ENCODE measurements at regions not wholly inside any gene's neighbourhood (a gene's known extent, or its start where the extent isn't known, plus 50 kb on each side); places are given as distances from the start of the nearest gene placed in this dataset.

DNA sequence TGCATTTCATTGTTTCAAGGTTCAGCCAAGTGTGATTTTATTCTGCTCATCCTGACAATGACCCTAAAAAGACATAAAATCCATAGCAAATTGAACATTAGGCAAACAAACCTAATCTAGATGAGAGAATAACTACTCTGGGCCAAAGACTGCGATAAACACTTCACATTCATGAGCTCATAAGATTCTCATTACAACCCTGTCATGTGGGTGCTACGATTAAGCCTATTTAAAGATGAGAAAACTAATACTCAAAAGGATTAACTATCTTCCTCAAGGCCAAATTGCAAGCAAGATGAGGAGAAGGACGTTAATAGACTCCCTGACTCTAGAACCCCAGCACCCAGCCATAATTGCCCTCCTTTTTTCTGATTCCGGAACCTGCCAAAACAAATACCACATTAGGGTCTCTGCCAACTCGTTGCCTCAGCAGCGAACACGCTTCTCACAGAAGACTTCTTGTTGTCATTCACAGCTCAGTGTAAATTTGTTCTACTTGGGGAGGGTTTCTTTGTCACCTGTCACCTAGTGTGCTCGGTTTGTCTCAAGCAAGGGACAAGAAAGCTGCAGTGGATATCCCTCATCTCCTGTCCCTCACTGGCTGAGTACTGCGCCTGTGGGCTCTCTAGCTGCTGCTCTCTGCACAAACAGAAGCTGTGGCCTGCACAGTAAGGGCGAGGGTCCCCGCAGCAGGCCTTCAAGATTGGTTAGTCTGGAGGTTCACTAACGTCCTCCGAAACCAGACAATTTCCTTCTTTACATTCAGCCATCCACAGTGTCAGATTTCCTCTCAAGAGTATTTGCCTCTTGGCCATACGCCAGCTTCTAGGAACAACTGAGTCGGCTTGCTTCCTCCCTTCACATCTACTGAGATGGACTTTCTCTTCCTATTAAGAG, 200.0 kb upstream of the UBE2E2 start:
- ATAC-seq (ENCODE audit: insufficient number of reproducible peaks, low FRiP score, low read depth) (no peak), DNase-seq (ENCODE audit: low spot score) (no peak)
- Histone ChIP-seq H3K4me3 (no peak overlapping the region), H3K36me3 (no peaks in the 10 kb centered on the region), H3K9me3 (no peaks in the 10 kb centered on the region), H3K4me1 (ENCODE audit: control insufficient read depth in 1 of 2, low read depth in 2 of 2) (peaks cover 0 to 5% of the 10 kb centered on the region in 2 donors), H3K27me3 (replicated peaks; ENCODE audit: insufficient read depth) (no peaks in the 10 kb centered on the region), H3K27ac (no peak overlapping the region)
- TF ChIP-seq, protein P1, sequence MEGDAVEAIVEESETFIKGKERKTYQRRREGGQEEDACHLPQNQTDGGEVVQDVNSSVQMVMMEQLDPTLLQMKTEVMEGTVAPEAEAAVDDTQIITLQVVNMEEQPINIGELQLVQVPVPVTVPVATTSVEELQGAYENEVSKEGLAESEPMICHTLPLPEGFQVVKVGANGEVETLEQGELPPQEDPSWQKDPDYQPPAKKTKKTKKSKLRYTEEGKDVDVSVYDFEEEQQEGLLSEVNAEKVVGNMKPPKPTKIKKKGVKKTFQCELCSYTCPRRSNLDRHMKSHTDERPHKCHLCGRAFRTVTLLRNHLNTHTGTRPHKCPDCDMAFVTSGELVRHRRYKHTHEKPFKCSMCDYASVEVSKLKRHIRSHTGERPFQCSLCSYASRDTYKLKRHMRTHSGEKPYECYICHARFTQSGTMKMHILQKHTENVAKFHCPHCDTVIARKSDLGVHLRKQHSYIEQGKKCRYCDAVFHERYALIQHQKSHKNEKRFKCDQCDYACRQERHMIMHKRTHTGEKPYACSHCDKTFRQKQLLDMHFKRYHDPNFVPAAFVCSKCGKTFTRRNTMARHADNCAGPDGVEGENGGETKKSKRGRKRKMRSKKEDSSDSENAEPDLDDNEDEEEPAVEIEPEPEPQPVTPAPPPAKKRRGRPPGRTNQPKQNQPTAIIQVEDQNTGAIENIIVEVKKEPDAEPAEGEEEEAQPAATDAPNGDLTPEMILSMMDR (IDR thresholded peaks at IDR 0.05): no peak

DNA sequence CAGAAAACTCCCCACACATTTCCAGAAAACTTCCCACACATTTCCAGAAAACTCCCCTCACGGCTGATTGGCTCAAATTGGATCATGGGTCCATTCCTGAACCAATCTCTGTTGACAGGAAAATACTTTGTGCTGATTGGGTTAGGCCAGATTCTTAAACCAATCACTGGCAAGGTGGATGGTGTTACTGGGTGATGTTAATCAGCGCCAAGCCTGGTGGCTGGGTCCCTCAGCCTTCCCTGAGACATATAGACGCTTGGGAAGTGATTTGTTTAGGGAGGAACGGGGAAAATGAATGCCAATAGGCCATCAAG, 199.4 kb upstream of the UBE2E2 start:
- Histone ChIP-seq H3K4me3 (no peak overlapping the region), H3K27me3 (replicated peaks; ENCODE audit: insufficient read depth) (no peaks in the 10 kb centered on the region), H3K27ac (no peak overlapping the region), H3K36me3 (no peaks in the 10 kb centered on the region), H3K9me3 (no peaks in the 10 kb centered on the region), H3K4me1 (ENCODE audit: control insufficient read depth in 1 of 2, low read depth in 2 of 2) (peaks cover 0 to 5% of the 10 kb centered on the region in 2 donors)
- no peak for DNase-seq (ENCODE audit: low spot score)
- TF ChIP-seq, protein P1 (IDR thresholded peaks at IDR 0.05): no peak
- no peak for ATAC-seq (ENCODE audit: insufficient number of reproducible peaks, low FRiP score, low read depth)

DNA sequence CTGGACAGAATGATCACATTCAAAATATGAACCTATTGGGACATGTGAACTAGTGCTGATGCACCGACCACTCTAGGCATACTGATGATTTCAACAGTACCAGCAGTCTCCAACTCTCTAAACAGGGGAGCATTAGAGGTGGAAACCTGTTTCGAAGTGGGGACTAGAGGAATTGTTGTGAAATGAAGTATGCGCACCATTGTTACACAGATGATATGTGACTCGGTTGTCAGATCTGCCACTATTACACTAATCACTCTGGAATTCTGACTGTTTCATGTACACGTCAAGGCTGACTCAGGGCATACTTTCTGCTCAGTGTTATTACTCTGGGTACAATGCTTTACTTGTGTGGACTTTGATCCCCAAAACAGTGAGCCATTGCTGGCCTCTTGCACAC, 198.2 kb upstream of the UBE2E2 start:
- ATAC-seq (ENCODE audit: insufficient number of reproducible peaks, low FRiP score, low read depth) (no peak), DNase-seq (ENCODE audit: low spot score) (no peak)
- Histone ChIP-seq H3K27me3 (replicated peaks; ENCODE audit: insufficient read depth) (no peaks in the 10 kb centered on the region), H3K4me1 (ENCODE audit: control insufficient read depth in 1 of 2, low read depth in 2 of 2) (peaks cover 0 to 5% of the 10 kb centered on the region in 2 donors), H3K36me3 (no peaks in the 10 kb centered on the region), H3K9me3 (no peaks in the 10 kb centered on the region), H3K27ac (no peak overlapping the region), H3K4me3 (no peak overlapping the region)
- TF ChIP-seq, protein P1 (IDR thresholded peaks at IDR 0.05): no peak

DNA sequence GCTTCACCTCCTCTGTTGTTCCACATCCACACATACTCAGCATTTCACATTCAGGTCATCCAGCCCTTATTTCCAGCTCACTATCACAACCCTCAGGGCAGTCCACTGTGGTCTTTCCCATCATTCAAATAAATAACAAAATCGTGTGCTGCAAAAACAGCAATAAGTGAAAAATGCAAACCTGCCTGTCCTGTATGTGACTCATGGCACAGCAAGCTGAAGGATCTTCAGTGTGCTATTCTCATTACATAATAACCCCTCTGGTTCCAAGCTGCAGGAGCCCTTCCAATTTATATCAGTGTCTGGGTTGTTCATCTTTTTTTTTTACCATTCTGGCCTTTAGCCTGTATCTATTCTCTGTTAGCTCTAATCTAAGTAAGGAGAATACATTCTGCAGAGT, 185.3 kb upstream of the UBE2E2 start:
- DNase-seq (ENCODE audit: low spot score): no peak
- H3K9me3 ChIP-seq: no peaks in the 10 kb centered on the region
- TF ChIP-seq, protein P1 (IDR thresholded peaks at IDR 0.05): no peak
- no peaks in the 10 kb centered on the region for H3K27me3 ChIP-seq (replicated peaks; ENCODE audit: insufficient read depth)
- H3K4me1 ChIP-seq (ENCODE audit: control insufficient read depth in 1 of 2, low read depth in 2 of 2): no peaks in the 10 kb centered on the region
- no peak for ATAC-seq (ENCODE audit: insufficient number of reproducible peaks, low FRiP score, low read depth)
- no peaks in the 10 kb centered on the region for H3K36me3 ChIP-seq
- H3K27ac ChIP-seq: no peak overlapping the region
- H3K4me3 ChIP-seq: no peak overlapping the region

DNA sequence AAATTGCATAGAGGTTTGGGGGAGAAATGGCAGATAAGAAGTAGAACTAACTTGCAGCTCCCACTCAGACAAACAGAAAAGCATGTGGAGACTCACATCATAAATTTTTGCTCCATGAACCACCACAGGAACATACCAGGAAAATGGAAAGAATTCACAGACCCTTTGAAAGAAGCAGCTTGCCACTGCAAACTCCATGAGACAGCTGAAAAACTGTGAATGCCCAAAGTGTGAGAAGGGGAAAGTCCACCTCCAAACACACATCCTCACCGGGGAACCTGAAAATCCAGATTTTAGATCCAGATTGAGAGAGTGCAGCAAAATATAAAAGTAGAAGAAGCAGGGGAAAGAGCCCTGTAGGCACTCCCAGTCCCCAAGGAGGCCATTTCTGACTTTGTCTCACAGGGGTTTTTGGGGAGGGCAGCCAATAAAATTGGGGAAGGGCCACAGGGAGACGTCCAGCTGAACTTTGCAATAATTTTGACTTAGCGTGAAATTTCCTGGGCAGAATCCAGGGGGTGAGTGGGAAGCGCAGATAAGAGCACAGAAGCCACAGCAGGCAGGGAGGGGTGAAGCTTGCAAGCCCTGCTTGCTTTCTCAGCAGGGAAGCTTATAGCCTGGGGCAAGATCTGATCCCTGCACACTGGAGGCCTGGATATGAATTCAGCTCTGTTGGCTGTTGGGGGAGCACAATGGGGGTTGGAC, 183.4 kb upstream of the UBE2E2 start:
- no peak overlapping the region for H3K4me3 ChIP-seq
- ATAC-seq (ENCODE audit: insufficient number of reproducible peaks, low FRiP score, low read depth) (no peak), DNase-seq (ENCODE audit: low spot score) (no peak)
- no peaks in the 10 kb centered on the region for H3K4me1 ChIP-seq (ENCODE audit: control insufficient read depth in 1 of 2, low read depth in 2 of 2)
- H3K9me3 ChIP-seq: no peaks in the 10 kb centered on the region
- H3K27ac ChIP-seq: no peak overlapping the region
- no peaks in the 10 kb centered on the region for H3K36me3 ChIP-seq
- H3K27me3 ChIP-seq (replicated peaks; ENCODE audit: insufficient read depth): no peaks in the 10 kb centered on the region
- TF ChIP-seq, protein P1 (IDR thresholded peaks at IDR 0.05): no peak

Measured in thoracic aorta (tissue), 2 donors.